Activated CD4-positive, alpha-beta T cell treated with anti-CD3 and anti-CD28 coated beads, Interleukin-2, Interleukin-6, amounts not matched to agents 100 ng/mL and 50 ng/mL, durations not matched to agents 16 hours and 8 hours (primary cell): ENCODE measurements at regions not wholly inside any gene's neighbourhood (a gene's known extent, or its start where the extent isn't known, plus 50 kb on each side); places are given as distances from the start of the nearest gene placed in this dataset.

Experiments
- DNase-seq: peaks from one replicate; pipeline ENCODE4 v3.0.0-alpha.2; 2020

GRCh38 chr7:155874411-155874810, 62.1 kb upstream of the SHH start:
- no peak for DNase-seq

- DNase-seq = no peak
Measured at GRCh38 chr7:155874010-155874409, 61.7 kb upstream of the SHH start.

GRCh38 chr7:155872678-155873369, 60.6 kb upstream of the SHH start:
- no peak for DNase-seq

- DNase-seq = no peak
Measured at GRCh38 chr7:155871211-155871610, 58.9 kb upstream of the SHH start.

- DNase-seq = no peak
Measured at GRCh38 chr7:155870334-155871180, 58.3 kb upstream of the SHH start.

- DNase-seq = no peak
Measured at GRCh38 chr7:155869784-155870076, 57.5 kb upstream of the SHH start.

- DNase-seq = no peak
Measured at GRCh38 chr7:155868955-155869783, 56.9 kb upstream of the SHH start.

- no peak for DNase-seq
Measured at GRCh38 chr7:155867734-155868400, 55.6 kb upstream of the SHH start.

- DNase-seq = no peak
Measured at GRCh38 chr7:155867280-155867679, 55.0 kb upstream of the SHH start.

GRCh38 chr7:155865830-155866525, 53.7 kb upstream of the SHH start:
- no peak for DNase-seq

- DNase-seq = no peak
Measured at GRCh38 chr7:155864991-155865690, 52.9 kb upstream of the SHH start.

GRCh38 chr7:155864271-155864985, 52.2 kb upstream of the SHH start:
- no peak for DNase-seq

GRCh38 chr7:155863721-155864151, 51.5 kb upstream of the SHH start:
- no peak for DNase-seq

GRCh38 chr7:155862123-155862892, 50.0 kb upstream of the SHH start:
- DNase-seq = no peak
